ENCODE measurements at regions not wholly inside any gene's neighbourhood (a gene's known extent, or its start where the extent isn't known, plus 50 kb on each side); places are given as distances from the start of the nearest gene placed in this dataset.

DNA sequence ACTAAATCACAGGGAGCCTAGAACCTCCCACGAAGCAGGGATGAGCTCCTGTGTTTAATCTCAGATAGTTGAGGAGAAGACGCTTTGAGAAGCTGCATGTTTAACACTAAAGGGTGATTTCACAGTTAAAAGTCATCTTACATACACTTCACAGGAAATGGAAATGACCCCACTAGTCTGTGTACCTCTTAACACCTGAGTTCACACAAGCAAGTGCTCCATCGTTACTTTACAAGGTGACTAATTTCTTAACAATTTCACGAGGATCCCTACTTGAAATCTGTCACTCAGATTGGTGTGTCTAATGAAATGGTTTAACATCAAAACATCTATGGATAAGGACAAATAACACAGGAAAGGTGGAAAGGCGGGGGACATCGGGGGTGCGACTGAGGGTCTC, 93.8 kb upstream of the RPS6KA2 start:
- H3K4me3 ChIP-seq (replicated peaks; ENCODE audit: low read depth, low read length): no peak overlapping the region
- no peak for DNase-seq (ENCODE audit: low read depth)
- TF ChIP-seq, protein P1, sequence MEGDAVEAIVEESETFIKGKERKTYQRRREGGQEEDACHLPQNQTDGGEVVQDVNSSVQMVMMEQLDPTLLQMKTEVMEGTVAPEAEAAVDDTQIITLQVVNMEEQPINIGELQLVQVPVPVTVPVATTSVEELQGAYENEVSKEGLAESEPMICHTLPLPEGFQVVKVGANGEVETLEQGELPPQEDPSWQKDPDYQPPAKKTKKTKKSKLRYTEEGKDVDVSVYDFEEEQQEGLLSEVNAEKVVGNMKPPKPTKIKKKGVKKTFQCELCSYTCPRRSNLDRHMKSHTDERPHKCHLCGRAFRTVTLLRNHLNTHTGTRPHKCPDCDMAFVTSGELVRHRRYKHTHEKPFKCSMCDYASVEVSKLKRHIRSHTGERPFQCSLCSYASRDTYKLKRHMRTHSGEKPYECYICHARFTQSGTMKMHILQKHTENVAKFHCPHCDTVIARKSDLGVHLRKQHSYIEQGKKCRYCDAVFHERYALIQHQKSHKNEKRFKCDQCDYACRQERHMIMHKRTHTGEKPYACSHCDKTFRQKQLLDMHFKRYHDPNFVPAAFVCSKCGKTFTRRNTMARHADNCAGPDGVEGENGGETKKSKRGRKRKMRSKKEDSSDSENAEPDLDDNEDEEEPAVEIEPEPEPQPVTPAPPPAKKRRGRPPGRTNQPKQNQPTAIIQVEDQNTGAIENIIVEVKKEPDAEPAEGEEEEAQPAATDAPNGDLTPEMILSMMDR (IDR thresholded peaks at IDR 0.05; ENCODE audit: low read length, missing control alignments): no peak

DNA sequence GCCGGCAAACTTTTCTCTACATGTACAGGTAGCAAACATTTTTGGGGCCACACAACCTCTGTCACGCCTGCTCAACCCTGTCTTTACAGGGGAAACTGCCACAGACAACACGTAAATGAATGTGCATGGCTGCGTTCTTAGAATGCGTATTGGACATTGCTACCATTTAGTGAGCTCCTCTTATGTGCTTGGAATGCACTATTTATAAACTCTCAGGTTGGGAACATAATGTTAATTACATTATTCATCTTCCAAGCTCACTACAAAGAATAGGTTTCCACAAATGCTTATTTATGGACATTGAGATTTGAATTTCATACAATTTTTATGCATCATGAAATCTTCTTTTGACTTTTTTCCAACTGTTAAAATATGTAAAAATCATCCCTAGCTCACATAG, 92.0 kb upstream of the RPS6KA2 start:
- no peak overlapping the region for H3K4me3 ChIP-seq (replicated peaks; ENCODE audit: low read depth, low read length)
- TF ChIP-seq, protein P1 (IDR thresholded peaks at IDR 0.05; ENCODE audit: low read length, missing control alignments): no peak
- DNase-seq (ENCODE audit: low read depth): no peak

DNA sequence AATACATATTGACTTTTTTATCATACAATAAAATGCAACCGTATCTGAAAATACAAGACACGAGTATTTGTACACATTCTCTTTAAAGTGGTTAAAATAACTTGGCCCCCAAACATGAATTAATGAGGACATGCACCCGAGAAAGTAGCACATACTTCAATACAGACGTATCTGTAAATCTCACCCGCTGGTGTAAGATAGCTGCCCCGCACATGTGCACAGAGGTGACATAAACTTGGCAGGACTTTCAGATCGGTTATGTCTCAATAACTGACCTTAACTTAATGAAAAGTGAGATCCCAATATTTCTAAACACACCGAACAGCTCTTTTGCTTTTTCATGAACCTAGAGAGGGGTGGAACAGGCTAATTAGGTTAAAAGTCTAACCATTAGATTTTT, 91.5 kb upstream of the RPS6KA2 start:
- TF ChIP-seq, protein P1 (IDR thresholded peaks at IDR 0.05; ENCODE audit: low read length, missing control alignments): no peak

DNA sequence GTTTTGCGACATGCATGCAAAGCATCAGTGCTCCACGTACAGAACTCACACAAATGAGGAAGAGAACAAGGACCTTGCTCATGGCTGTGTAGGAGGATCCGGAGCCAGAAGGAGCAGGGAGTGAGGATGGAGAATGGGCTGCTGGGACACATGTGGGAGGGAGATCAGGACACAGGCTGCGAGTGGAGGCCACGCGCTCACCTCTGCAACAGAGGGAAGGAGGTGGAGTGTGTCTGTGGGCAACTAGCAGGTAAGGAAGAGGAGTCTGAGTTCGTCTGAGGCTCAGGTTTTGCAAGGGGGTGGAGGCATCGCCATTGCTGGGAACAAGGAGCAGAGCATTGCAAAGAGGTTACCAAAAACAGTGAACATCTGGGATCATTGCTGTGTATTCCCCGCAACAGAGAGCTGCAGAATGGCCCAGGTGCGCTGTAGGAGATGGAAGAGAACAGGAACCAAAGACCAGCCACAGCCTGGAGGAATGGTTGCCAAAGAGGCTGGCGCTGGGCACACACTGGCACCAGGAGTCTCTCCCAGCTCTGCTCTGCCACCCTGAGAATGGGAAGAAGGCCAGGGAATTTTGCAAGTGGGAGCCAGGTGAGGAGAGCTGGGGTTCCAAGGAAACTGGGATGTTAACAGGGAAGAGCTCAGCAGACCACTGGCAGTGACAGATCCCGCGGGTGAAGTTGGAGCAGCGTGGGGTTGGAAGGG, 90.0 kb upstream of the RPS6KA2 start:
- no peak overlapping the region for H3K4me3 ChIP-seq (replicated peaks; ENCODE audit: low read depth, low read length)
- DNase-seq (ENCODE audit: low read depth): no peak
- TF ChIP-seq, protein P1 (IDR thresholded peaks at IDR 0.05; ENCODE audit: low read length, missing control alignments): no peak

More for the DNA sequence above, 91.5 kb upstream of the RPS6KA2 start:
- no peak overlapping the region for H3K4me3 ChIP-seq (replicated peaks; ENCODE audit: low read depth, low read length)
- no peak for DNase-seq (ENCODE audit: low read depth)

DNA sequence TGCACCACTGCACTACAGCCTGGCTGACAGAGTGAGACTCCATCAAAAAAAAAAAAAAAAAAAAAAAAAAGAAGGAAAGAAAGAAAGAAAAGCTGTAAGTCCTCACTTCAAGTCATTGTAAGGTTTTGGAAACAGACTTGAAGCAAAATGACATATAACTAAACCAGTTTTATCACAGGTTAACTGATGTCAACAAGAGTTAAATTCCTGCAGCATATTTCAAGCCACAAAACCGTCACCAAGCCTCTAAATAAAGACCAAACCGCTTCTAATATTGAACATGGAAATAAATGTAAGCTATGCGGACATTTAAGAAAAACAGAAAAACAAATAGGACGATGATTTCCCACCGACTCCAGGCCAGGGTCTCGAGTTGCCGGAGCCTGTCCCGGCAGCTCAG, 88.9 kb upstream of the RPS6KA2 start:
- TF ChIP-seq, protein P1 (IDR thresholded peaks at IDR 0.05; ENCODE audit: low read length, missing control alignments): no peak
- no peak overlapping the region for H3K4me3 ChIP-seq (replicated peaks; ENCODE audit: low read depth, low read length)
- no peak for DNase-seq (ENCODE audit: low read depth)

DNA sequence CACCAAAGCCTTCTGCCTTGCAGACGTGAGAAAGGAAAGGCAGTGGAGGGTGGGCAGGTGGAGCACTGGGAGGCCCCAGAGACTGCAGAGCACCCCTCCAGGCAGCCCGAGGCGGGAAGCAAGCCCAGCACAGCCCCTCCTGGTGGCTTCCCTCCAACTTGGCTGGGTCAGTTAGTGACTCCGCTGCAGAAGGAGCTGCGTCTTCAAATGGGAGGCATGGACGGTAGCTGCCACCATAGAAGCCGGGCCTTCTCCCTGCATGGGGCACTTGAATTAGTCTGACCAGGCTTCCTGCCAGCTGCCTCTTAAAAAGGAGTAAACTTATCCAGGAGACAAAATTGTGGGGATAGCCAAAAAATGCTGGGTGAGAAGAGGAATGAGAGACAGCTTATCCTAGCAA, 88.0 kb upstream of the RPS6KA2 start:
- TF ChIP-seq, protein P1 (IDR thresholded peaks at IDR 0.05; ENCODE audit: low read length, missing control alignments): no peak
- H3K4me3 ChIP-seq (replicated peaks; ENCODE audit: low read depth, low read length): no peak overlapping the region
- no peak for DNase-seq (ENCODE audit: low read depth)

DNA sequence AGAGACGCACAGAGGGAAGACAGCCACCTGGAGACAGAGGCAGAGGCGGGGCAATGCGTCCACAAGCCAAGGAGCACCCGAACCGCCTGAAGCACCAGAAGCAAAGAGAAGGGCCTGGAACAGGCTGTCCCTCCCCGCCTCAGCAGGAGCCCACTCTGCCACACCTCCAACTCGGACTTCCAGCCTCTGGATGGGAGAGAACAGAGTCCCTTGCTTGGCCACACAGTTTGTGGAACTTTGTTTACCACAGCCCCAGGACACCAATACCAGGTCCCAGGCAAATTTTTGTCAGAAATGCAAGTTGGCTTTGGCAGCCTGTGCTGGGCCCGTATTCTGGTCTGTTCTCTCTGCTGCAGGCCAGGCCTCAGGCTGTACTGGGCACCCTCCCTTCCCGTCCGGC, 87.5 kb upstream of the RPS6KA2 start:
- TF ChIP-seq, protein P1 (IDR thresholded peaks at IDR 0.05; ENCODE audit: low read length, missing control alignments): no peak
- DNase-seq (ENCODE audit: low read depth): no peak
- H3K4me3 ChIP-seq (replicated peaks; ENCODE audit: low read depth, low read length): no peak overlapping the region
